Erythroblast (primary cell): ENCODE measurements at regions not wholly inside any gene's neighbourhood (a gene's known extent, or its start where the extent isn't known, plus 50 kb on each side); places are given as distances from the start of the nearest gene placed in this dataset.

Source experiments
- GATA1 ChIP-seq: IDR thresholded peaks from 2 replicates; pipeline ENCODE4 v1.6.1; 2011; ENCODE audit warnings: low read depth, mild to moderate bottlenecking, control low read depth, low read length, moderate library complexity
- POLR2A ChIP-seq: IDR thresholded peaks from 2 replicates; pipeline ENCODE4 v1.6.1; 2011; ENCODE audit warnings: mild to moderate bottlenecking, low read length

DNA sequence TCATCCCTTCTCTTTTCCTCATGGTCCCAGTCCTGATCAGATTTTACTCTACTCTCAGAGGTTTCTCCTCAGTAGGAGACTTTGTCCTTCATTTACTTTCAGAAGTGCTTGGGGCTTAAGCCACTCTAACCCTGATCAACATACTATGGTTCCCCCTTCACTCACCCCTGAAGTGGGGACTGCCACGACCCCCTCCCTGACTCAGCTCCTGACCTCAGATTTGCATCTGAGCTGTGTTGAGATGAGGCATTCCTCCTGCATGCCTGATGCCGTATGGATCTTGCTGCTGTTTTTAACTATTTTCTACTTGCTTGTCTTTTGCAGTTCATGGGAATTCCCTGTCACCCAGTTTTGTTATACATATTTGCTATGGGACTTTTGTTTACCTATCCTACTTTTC, 306.7 kb upstream of the CHST9 start:
- TF ChIP-seq POLR2A = no peak
- no peak for TF ChIP-seq GATA1
